LNCaP clone FGC (cell line): ENCODE measurements at regions not wholly inside any gene's neighbourhood (a gene's known extent, or its start where the extent isn't known, plus 50 kb on each side); places are given as distances from the start of the nearest gene placed in this dataset.

Experiments
- DNase-seq: peaks from one replicate; pipeline ENCODE4 v3.0.0-alpha.2; 2011; ENCODE audit warnings: low read depth
- H3K4me3 ChIP-seq: 2 replicates; pipeline ENCODE4 v1.5.1; 2011; ENCODE audit warnings: mild to moderate bottlenecking, low read depth, low read length, control low read depth
- CTCF ChIP-seq: IDR thresholded peaks from 2 replicates; pipeline ENCODE4 v1.5.1; 2012; ENCODE audit warnings: mild to moderate bottlenecking; ENCODE audit not compliant: control insufficient read depth, insufficient read depth; ENCODE audit errors: extremely low read depth

GRCh38 chr5:28286566-28286965 lies 1248.2 kb upstream of the CDH9 start:
- no peak for TF ChIP-seq CTCF
- no peak for DNase-seq
- no peak overlapping the region for H3K4me3 ChIP-seq

- TF ChIP-seq CTCF = no peak
- DNase-seq = no peak
- no peak overlapping the region for H3K4me3 ChIP-seq
Observed at GRCh38 chr5:28284788-28285187, 1246.4 kb upstream of the CDH9 start.

- no peak overlapping the region for H3K4me3 ChIP-seq
- no peak for TF ChIP-seq CTCF
- no peak for DNase-seq
Observed at GRCh38 chr5:28281351-28281750, 1243.0 kb upstream of the CDH9 start.

GRCh38 chr5:28275931-28276330 lies 1237.5 kb upstream of the CDH9 start:
- H3K4me3 ChIP-seq = no peak overlapping the region
- TF ChIP-seq CTCF = no peak
- no peak for DNase-seq

GRCh38 chr5:28269978-28270377 lies 1231.6 kb upstream of the CDH9 start:
- H3K4me3 ChIP-seq = no peak overlapping the region
- no peak for TF ChIP-seq CTCF
- DNase-seq = no peak

- no peak overlapping the region for H3K4me3 ChIP-seq
- DNase-seq = no peak
- no peak for TF ChIP-seq CTCF
Observed at GRCh38 chr5:28265877-28266276, 1227.5 kb upstream of the CDH9 start.

- no peak for TF ChIP-seq CTCF
- DNase-seq = no peak
- H3K4me3 ChIP-seq = no peak overlapping the region
Observed at GRCh38 chr5:28254846-28255245, 1216.5 kb upstream of the CDH9 start.
